Type B pancreatic cell (in vitro differentiated cells): ENCODE measurements at regions not wholly inside any gene's neighbourhood (a gene's known extent, or its start where the extent isn't known, plus 50 kb on each side); places are given as distances from the start of the nearest gene placed in this dataset.
A peak's percentile ranks its signal among the peaks of the same experiment; 100 is the strongest.
"Not testable (repeated sequence)": the region's sequence is repeated elsewhere in the genome, so short reads cannot be mapped to it uniquely, and the experiment has no call there.

Source experiments
- DNase-seq: peaks from one replicate; pipeline ENCODE4 v3.0.0; 2021; ENCODE audit warnings: mixed read lengths; ENCODE audit not compliant: unreplicated experiment; ENCODE audit errors: extremely low spot score
- H3K27ac Mint-ChIP-seq: 2 replicates; pipeline ENCODE4 v1.8.0; 2021; ENCODE audit warnings: mild to moderate bottlenecking, mixed read lengths
- H3K27me3 Mint-ChIP-seq: 2 replicates; pipeline ENCODE4 v1.8.0; 2021; ENCODE audit warnings: mixed read lengths
- H3K36me3 Mint-ChIP-seq: 2 replicates; pipeline ENCODE4 v1.8.0; 2021; ENCODE audit warnings: mixed read lengths
- H3K4me1 Mint-ChIP-seq: one replicate; pipeline ENCODE4 v1.8.0; 2021; ENCODE audit warnings: mixed read lengths; ENCODE audit not compliant: unreplicated experiment
- H3K4me3 Mint-ChIP-seq: 2 replicates; pipeline ENCODE4 v1.8.0; 2021; ENCODE audit warnings: mild to moderate bottlenecking, mixed read lengths
- H3K9me3 Mint-ChIP-seq: 2 replicates; pipeline ENCODE4 v1.8.0; 2021; ENCODE audit warnings: mixed read lengths
- TF ChIP-seq, protein P1 (sequence below): fragments of 200-600 bp; sonication (generic); conservative IDR thresholded peaks from 2 replicates; pipeline ENCODE4 v1.5.0; 2021; ENCODE audit warnings: antibody characterized with exemption, mild to moderate bottlenecking

GRCh38 chr6:6878887-6879585 lies 228.7 kb upstream of the RREB1 start:
- TF ChIP-seq, protein P1, sequence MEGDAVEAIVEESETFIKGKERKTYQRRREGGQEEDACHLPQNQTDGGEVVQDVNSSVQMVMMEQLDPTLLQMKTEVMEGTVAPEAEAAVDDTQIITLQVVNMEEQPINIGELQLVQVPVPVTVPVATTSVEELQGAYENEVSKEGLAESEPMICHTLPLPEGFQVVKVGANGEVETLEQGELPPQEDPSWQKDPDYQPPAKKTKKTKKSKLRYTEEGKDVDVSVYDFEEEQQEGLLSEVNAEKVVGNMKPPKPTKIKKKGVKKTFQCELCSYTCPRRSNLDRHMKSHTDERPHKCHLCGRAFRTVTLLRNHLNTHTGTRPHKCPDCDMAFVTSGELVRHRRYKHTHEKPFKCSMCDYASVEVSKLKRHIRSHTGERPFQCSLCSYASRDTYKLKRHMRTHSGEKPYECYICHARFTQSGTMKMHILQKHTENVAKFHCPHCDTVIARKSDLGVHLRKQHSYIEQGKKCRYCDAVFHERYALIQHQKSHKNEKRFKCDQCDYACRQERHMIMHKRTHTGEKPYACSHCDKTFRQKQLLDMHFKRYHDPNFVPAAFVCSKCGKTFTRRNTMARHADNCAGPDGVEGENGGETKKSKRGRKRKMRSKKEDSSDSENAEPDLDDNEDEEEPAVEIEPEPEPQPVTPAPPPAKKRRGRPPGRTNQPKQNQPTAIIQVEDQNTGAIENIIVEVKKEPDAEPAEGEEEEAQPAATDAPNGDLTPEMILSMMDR, result no peak
- peaks cover 16% of the 10 kb centered on the region for H3K4me1 Mint-ChIP-seq
- no peak overlapping the region for H3K4me3 Mint-ChIP-seq
- no peak for DNase-seq
- peaks cover 11% of the 10 kb centered on the region for H3K9me3 Mint-ChIP-seq
- peaks cover 4% of the 10 kb centered on the region for H3K36me3 Mint-ChIP-seq
- H3K27ac Mint-ChIP-seq, result peak overlapping the region; percentile 84
- no peaks in the 10 kb centered on the region for H3K27me3 Mint-ChIP-seq

DNA sequence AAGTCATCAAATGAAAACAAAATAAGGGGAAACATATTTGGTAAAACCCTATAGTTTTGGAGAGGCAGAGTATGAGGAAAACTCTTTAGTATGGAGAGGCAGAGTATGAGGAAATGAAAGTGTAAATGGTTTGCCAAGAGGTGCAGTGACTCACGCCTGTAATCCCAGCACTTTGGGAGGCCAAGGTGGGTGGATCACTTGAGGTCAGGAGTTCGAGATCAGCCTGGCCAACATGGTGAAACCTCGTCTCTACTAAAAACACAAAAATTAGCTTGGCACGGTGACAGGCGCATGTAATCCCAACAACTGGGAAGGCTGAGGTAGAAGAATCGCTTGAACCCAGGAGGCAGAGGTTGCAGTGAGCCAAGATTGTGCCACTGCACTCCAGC lies 228.2 kb upstream of the RREB1 start:
- H3K27me3 Mint-ChIP-seq, H3K36me3 Mint-ChIP-seq, H3K4me3 Mint-ChIP-seq, DNase-seq: not testable (repeated sequence)
- Mint-ChIP-seq H3K4me1 (peaks cover 16% of the 10 kb centered on the region), H3K27ac (peak overlapping the region; percentile 84), H3K9me3 (peaks cover 11% of the 10 kb centered on the region)

GRCh38 chr6:6880745-6881437 lies 226.9 kb upstream of the RREB1 start:
- Mint-ChIP-seq H3K27me3 (no peaks in the 10 kb centered on the region), H3K4me3 (no peak overlapping the region), H3K36me3 (peaks cover 4% of the 10 kb centered on the region), H3K9me3 (peaks cover 9% of the 10 kb centered on the region), H3K27ac (peak overlapping the region; percentile 79), H3K4me1 (peaks cover 18% of the 10 kb centered on the region)
- TF ChIP-seq, protein P1, result no peak
- no peak for DNase-seq

DNA sequence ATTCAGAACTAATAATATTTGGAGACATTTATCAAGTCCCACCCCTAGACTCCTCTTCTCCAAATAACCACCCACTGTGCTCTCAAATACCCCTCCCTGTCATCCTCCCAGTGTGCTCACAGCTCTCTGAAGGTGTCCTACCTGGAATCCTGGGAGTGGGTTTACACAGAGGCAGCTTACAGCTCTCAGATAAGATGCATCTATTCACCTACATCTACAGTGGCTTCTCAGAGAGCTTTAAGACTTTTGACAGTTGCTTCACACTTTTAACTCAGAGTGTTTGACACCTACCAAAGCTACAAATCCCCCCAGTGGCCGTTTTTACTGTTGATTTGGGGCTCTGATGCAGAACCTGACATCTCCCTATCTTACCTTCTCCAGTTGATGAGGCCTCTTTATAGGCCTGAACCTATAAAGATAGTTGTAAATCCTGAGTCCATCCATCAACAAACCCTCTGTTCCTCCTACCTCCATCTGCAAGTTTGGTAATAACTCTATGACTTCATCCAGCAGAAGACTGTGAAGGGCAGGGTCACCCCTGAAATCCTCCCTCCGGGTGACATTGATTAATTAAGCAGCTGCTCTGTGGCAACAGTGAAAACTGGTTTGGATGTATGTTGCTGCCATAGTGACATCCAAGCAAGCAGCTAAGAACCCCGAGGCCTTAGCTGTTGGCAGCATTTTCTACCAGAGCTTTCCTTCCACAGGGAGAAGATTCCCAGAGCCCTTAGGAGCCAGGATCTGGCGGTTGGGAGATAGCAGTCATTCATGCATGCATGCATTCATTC lies 226.1 kb upstream of the RREB1 start:
- H3K27ac Mint-ChIP-seq, result peak overlapping the region; percentile 79
- peaks cover 4% of the 10 kb centered on the region for H3K36me3 Mint-ChIP-seq
- no peak for DNase-seq

GRCh38 chr6:6882592-6882991 lies 225.2 kb upstream of the RREB1 start:
- peaks cover 4% of the 10 kb centered on the region for H3K36me3 Mint-ChIP-seq
- H3K27ac Mint-ChIP-seq, result peak overlapping the region; percentile 79
- H3K4me3 Mint-ChIP-seq, result no peak overlapping the region
- peaks cover 5% of the 10 kb centered on the region for H3K9me3 Mint-ChIP-seq
- no peaks in the 10 kb centered on the region for H3K27me3 Mint-ChIP-seq
- TF ChIP-seq, protein P1, result no peak
- H3K4me1 Mint-ChIP-seq, result peaks cover 26% of the 10 kb centered on the region
- no peak for DNase-seq

More for the DNA sequence above, 226.1 kb upstream of the RREB1 start:
- Mint-ChIP-seq H3K9me3 (peaks cover 5% of the 10 kb centered on the region), H3K4me1 (peaks cover 25% of the 10 kb centered on the region), H3K27me3 (no peaks in the 10 kb centered on the region), H3K4me3 (peak overlapping the region; percentile 9)
- TF ChIP-seq, protein P1, result no peak
